SU-DHL-6 (cell line): ENCODE measurements at regions not wholly inside any gene's neighbourhood (a gene's known extent, or its start where the extent isn't known, plus 50 kb on each side); places are given as distances from the start of the nearest gene placed in this dataset.

Experiments
- H2AFZ ChIP-seq: fragments of 200-600 bp; sonication (generic); 2 replicates; pipeline ENCODE4 v1.6.1; 2014; ENCODE audit warnings: low read depth, mild to moderate bottlenecking, moderate library complexity, mixed read lengths, antibody characterized with exemption, low read length; ENCODE audit not compliant: severe bottlenecking
- H3F3A ChIP-seq: fragments of 200-600 bp; shearing (Covaris generic); 2 replicates; pipeline ENCODE4 v1.6.0; 2016; ENCODE audit warnings: antibody characterized with exemption, mild to moderate bottlenecking; ENCODE audit not compliant: insufficient read depth
- H3K27ac ChIP-seq: fragments of 200-600 bp; sonication (generic); 2 replicates; pipeline ENCODE4 v1.5.1; 2016; ENCODE audit warnings: low read depth, mild to moderate bottlenecking, low read length, moderate library complexity, mixed read lengths
- H3K27me3 ChIP-seq: fragments of 200-600 bp; sonication (generic), shearing (Covaris generic); 2 replicates; pipeline ENCODE4 v1.6.0; 2014; ENCODE audit warnings: mild to moderate bottlenecking, low read length
- H3K36me3 ChIP-seq: fragments of 200-600 bp; sonication (generic); 2 replicates; pipeline ENCODE4 v1.6.1; 2014; ENCODE audit warnings: mild to moderate bottlenecking, low read length, mixed read lengths
- H3K4me2 ChIP-seq: fragments of 300-600, 200-600 bp; shearing (Covaris generic), sonication (generic); 2 replicates; pipeline ENCODE4 v1.6.0; 2014; ENCODE audit warnings: low read length, low read depth, mild to moderate bottlenecking; ENCODE audit not compliant: poor library complexity, severe bottlenecking
- H3K4me3 ChIP-seq: fragments of 200-600 bp; sonication (generic); 2 replicates; pipeline ENCODE4 v1.5.1; 2014; ENCODE audit warnings: antibody characterized with exemption, low read length, mild to moderate bottlenecking, mixed read lengths; ENCODE audit not compliant: insufficient read depth, poor library complexity, severe bottlenecking
- H3K79me2 ChIP-seq: fragments of 200-600 bp; sonication (generic); 2 replicates; pipeline ENCODE4 v1.6.1; 2014; ENCODE audit warnings: mild to moderate bottlenecking, low read length, moderate library complexity; ENCODE audit not compliant: insufficient read depth
- H3K9ac ChIP-seq: fragments of 200-600 bp; sonication (generic); 2 replicates; pipeline ENCODE4 v1.7.0; 2014; ENCODE audit warnings: mild to moderate bottlenecking, low read length
- H3K9me2 ChIP-seq: fragments of 200-600 bp; sonication (generic); replicated peaks from 2 replicates; pipeline ENCODE4 v1.6.1; 2014; ENCODE audit warnings: low read length; ENCODE audit not compliant: insufficient read depth
- H3K9me3 ChIP-seq: fragments of 200-600 bp; sonication (generic); 2 replicates; pipeline ENCODE4 v1.6.1; 2014; ENCODE audit warnings: low read length, mixed read lengths; ENCODE audit not compliant: insufficient read depth
- H4K20me1 ChIP-seq: fragments of 200-600 bp; sonication (generic); 2 replicates; pipeline ENCODE4 v1.6.1; 2014; ENCODE audit warnings: low read depth, mild to moderate bottlenecking, antibody characterized with exemption, low read length, moderate library complexity, mixed read lengths
- CTCF ChIP-seq: fragments of 200-600 bp; sonication (generic); IDR thresholded peaks from one replicate; pipeline ENCODE4 v1.5.1; 2017; ENCODE audit warnings: antibody characterized with exemption, mild to moderate bottlenecking, low read length, moderate library complexity; ENCODE audit not compliant: insufficient read depth, poor library complexity, severe bottlenecking
- EZH2phosphoT487 ChIP-seq: fragments of 200-600 bp; sonication (generic), shearing (Covaris generic); conservative IDR thresholded peaks from 2 replicates; pipeline ENCODE4 v1.6.1; 2018; ENCODE audit warnings: mild to moderate bottlenecking, antibody characterized with exemption, low read length, moderate library complexity, mixed read lengths

GRCh38 chr16:47787696-47788095, 326.6 kb downstream of the PHKB start:
- peaks cover 13% of the 10 kb centered on the region for H3K9me3 ChIP-seq
- TF ChIP-seq EZH2phosphoT487 (no peak), CTCF (no peak)
- H3K4me2 ChIP-seq: no peak overlapping the region
- no peaks in the 10 kb centered on the region; the same call in 1 of the 2 replicates for H3K9me2 ChIP-seq
- no peak overlapping the region for H2AFZ ChIP-seq
- H3K9ac ChIP-seq: no peak overlapping the region
- no peaks in the 10 kb centered on the region; the same call in 1 of the 2 replicates for H4K20me1 ChIP-seq
- H3F3A ChIP-seq: no peaks in the 10 kb centered on the region
- no peaks in the 10 kb centered on the region for H3K79me2 ChIP-seq
- H3K27ac ChIP-seq: no peak overlapping the region
- H3K27me3 ChIP-seq: no peaks in the 10 kb centered on the region
- no peak overlapping the region for H3K4me3 ChIP-seq
- no peaks in the 10 kb centered on the region for H3K36me3 ChIP-seq

- H3K79me2 ChIP-seq: no peaks in the 10 kb centered on the region
- H3K36me3 ChIP-seq: no peaks in the 10 kb centered on the region
- H3K27ac ChIP-seq: no peak overlapping the region
- H3K4me3 ChIP-seq: no peak overlapping the region
- H3K9me2 ChIP-seq: no peaks in the 10 kb centered on the region; the same call in 1 of the 2 replicates
- no peaks in the 10 kb centered on the region for H3F3A ChIP-seq
- no peaks in the 10 kb centered on the region for H3K27me3 ChIP-seq
- H3K9ac ChIP-seq: no peak overlapping the region
- H2AFZ ChIP-seq: no peak overlapping the region
- no peak overlapping the region for H3K4me2 ChIP-seq
- no peaks in the 10 kb centered on the region for H4K20me1 ChIP-seq
- H3K9me3 ChIP-seq: no peaks in the 10 kb centered on the region
- no peak for TF ChIP-seq CTCF
- TF ChIP-seq EZH2phosphoT487: no peak
Observed at GRCh38 chr16:47781673-47782072, 320.5 kb downstream of the PHKB start.

- no peak overlapping the region for H3K4me3 ChIP-seq
- no peaks in the 10 kb centered on the region for H3K9me2 ChIP-seq
- no peaks in the 10 kb centered on the region for H4K20me1 ChIP-seq
- no peaks in the 10 kb centered on the region for H3F3A ChIP-seq
- no peaks in the 10 kb centered on the region for H3K27me3 ChIP-seq
- H3K9me3 ChIP-seq: no peaks in the 10 kb centered on the region
- H3K4me2 ChIP-seq: no peak overlapping the region
- no peak overlapping the region for H3K9ac ChIP-seq
- no peak overlapping the region for H3K27ac ChIP-seq
- no peak overlapping the region for H2AFZ ChIP-seq
- no peaks in the 10 kb centered on the region for H3K36me3 ChIP-seq
- TF ChIP-seq CTCF (no peak), EZH2phosphoT487 (no peak)
- no peaks in the 10 kb centered on the region for H3K79me2 ChIP-seq
Observed at GRCh38 chr16:47780213-47780875, 319.2 kb downstream of the PHKB start.
